HEK293 (cell line): ENCODE measurements at regions not wholly inside any gene's neighbourhood (a gene's known extent, or its start where the extent isn't known, plus 50 kb on each side); places are given as distances from the start of the nearest gene placed in this dataset.
A peak's percentile ranks its signal among the peaks of the same experiment; 100 is the strongest.

Source experiments
- CTCF ChIA-PET: fragments of 350-600 bp; formaldehyde crosslinking; extraction: SDS; loops from one replicate; lab custom pipeline; 2021; ENCODE audit warnings: antibody characterized with exemption; lab: Yijun Ruan, JAX
- POLR2A ChIA-PET: fragments of 300-600 bp; formaldehyde crosslinking; extraction: SDS; loops from one replicate; lab custom pipeline; 2020; ENCODE audit warnings: antibody characterized with exemption, inconsistent platforms; lab: Yijun Ruan, JAX
- H3K27ac ChIP-seq: fragments of 200-500 bp; sonication (Bioruptor generic); 2 replicates; pipeline ENCODE4 v1.5.1; 2014; ENCODE audit warnings: low read depth, low read length, control low read depth, inconsistent platforms; ENCODE audit errors: extremely low read depth
- H3K36me3 ChIP-seq, 2 experiments: fragments of 200-500 bp in 1 of 2; sonication (Bioruptor generic) in 1 of 2; 1 replicate in 1 of 2; 2 replicates in 1 of 2; pipeline ENCODE4 v1.5.1; 2014 to 2017; ENCODE audit warnings: inconsistent platforms in 2 of 2, low read length in 2 of 2; ENCODE audit not compliant: control insufficient read depth in 2 of 2, insufficient read depth in 1 of 2
- H3K4me1 ChIP-seq: fragments of 200-500 bp; sonication (Bioruptor generic); 2 replicates; pipeline ENCODE4 v1.5.1; 2014; ENCODE audit warnings: mild to moderate bottlenecking, low read length, inconsistent platforms; ENCODE audit not compliant: control insufficient read depth, insufficient read depth
- H3K4me3 ChIP-seq: 2 replicates; pipeline ENCODE4 v1.5.1; 2011; ENCODE audit warnings: low read depth, mild to moderate bottlenecking, control low read depth, low read length, moderate library complexity
- H3K9me3 ChIP-seq: fragments of 200-500 bp; sonication (Bioruptor generic); 2 replicates; pipeline ENCODE4 v1.5.1; 2014; ENCODE audit warnings: low read depth, low read length, inconsistent platforms; ENCODE audit not compliant: control insufficient read depth, insufficient read depth
- GLIS2 ChIP-seq: fragments of 450-650 bp; formaldehyde crosslinking; IDR thresholded peaks from 2 replicates; pipeline ENCODE4 v1.5.1; 2016; ENCODE audit warnings: missing biosample characterization, missing genetic modification characterization
- KLF1 ChIP-seq: fragments of 450-650 bp; formaldehyde crosslinking; IDR thresholded peaks from 2 replicates; pipeline ENCODE4 v1.5.1; 2016; ENCODE audit warnings: missing biosample characterization, missing genetic modification characterization
- OSR2 ChIP-seq: fragments of 450-650 bp; formaldehyde crosslinking; IDR thresholded peaks from 2 replicates; pipeline ENCODE4 v1.5.1; 2016; ENCODE audit warnings: missing biosample characterization, missing genetic modification characterization
- REPIN1 ChIP-seq: fragments of 450-650 bp; formaldehyde crosslinking; IDR thresholded peaks from 2 replicates; pipeline ENCODE4 v1.5.1; 2017; ENCODE audit warnings: missing biosample characterization, missing genetic modification characterization, low read depth
- ZBTB21 ChIP-seq: fragments of 450-650 bp; formaldehyde crosslinking; IDR thresholded peaks from 2 replicates; pipeline ENCODE4 v1.5.1; 2017; ENCODE audit warnings: missing biosample characterization, missing genetic modification characterization
- ZBTB7A ChIP-seq: fragments of 450-650 bp; formaldehyde crosslinking; IDR thresholded peaks from 2 replicates; pipeline ENCODE4 v1.5.1; 2016; ENCODE audit warnings: low read depth, missing biosample characterization, missing genetic modification characterization
- ZBTB8A ChIP-seq: fragments of 450-650 bp; formaldehyde crosslinking; IDR thresholded peaks from 2 replicates; pipeline ENCODE4 v1.5.1; 2016; ENCODE audit warnings: missing biosample characterization, missing genetic modification characterization
- ZIC2 ChIP-seq: fragments of 450-650 bp; formaldehyde crosslinking; IDR thresholded peaks from 2 replicates; pipeline ENCODE4 v1.5.1; 2016; ENCODE audit warnings: missing biosample characterization, missing genetic modification characterization
- ZNF10 ChIP-seq: fragments of 450-650 bp; formaldehyde crosslinking; IDR thresholded peaks from 2 replicates; pipeline ENCODE4 v1.5.1; 2017; ENCODE audit warnings: missing biosample characterization, missing genetic modification characterization
- ZNF157 ChIP-seq: fragments of 450-650 bp; formaldehyde crosslinking; IDR thresholded peaks from 2 replicates; pipeline ENCODE4 v1.5.1; 2016; ENCODE audit warnings: missing biosample characterization, missing genetic modification characterization
- ZNF19 ChIP-seq: fragments of 450-650 bp; formaldehyde crosslinking; IDR thresholded peaks from 2 replicates; pipeline ENCODE4; 2016; ENCODE audit warnings: missing biosample characterization, missing genetic modification characterization, low read depth
- ZNF23 ChIP-seq: fragments of 450-650 bp; formaldehyde crosslinking; IDR thresholded peaks from 2 replicates; pipeline ENCODE4 v1.5.1; 2016; ENCODE audit warnings: missing biosample characterization, missing genetic modification characterization, borderline replicate concordance
- ZNF416 ChIP-seq: fragments of 450-650 bp; formaldehyde crosslinking; IDR thresholded peaks from 2 replicates; pipeline ENCODE4 v1.5.1; 2016; ENCODE audit warnings: missing biosample characterization, missing genetic modification characterization
- ZNF473 ChIP-seq: fragments of 450-650 bp; formaldehyde crosslinking; IDR thresholded peaks from 2 replicates; pipeline ENCODE4 v1.5.1; 2017; ENCODE audit warnings: missing biosample characterization, missing genetic modification characterization
- ZNF549 ChIP-seq: fragments of 450-650 bp; IDR thresholded peaks from 2 replicates; pipeline ENCODE4 v1.5.1; 2018; ENCODE audit warnings: missing biosample characterization, missing genetic modification characterization, mild to moderate bottlenecking, inconsistent platforms, moderate library complexity
- ZNF571 ChIP-seq: fragments of 450-650 bp; formaldehyde crosslinking; IDR thresholded peaks from 2 replicates; pipeline ENCODE4 v1.5.0; 2017; ENCODE audit warnings: missing biosample characterization, missing genetic modification characterization
- ZNF585B ChIP-seq: fragments of 450-650 bp; formaldehyde crosslinking; IDR thresholded peaks from 2 replicates; pipeline ENCODE4 v1.5.1; 2016; ENCODE audit warnings: missing biosample characterization, missing genetic modification characterization
- ZNF664 ChIP-seq: fragments of 450-650 bp; formaldehyde crosslinking; IDR thresholded peaks from 2 replicates; pipeline ENCODE4 v1.5.1; 2016; ENCODE audit warnings: missing biosample characterization, missing genetic modification characterization
- ZNF677 ChIP-seq: fragments of 450-650 bp; IDR thresholded peaks from 2 replicates; pipeline ENCODE4 v1.5.0; 2018; ENCODE audit warnings: missing biosample characterization, mild to moderate bottlenecking, missing genetic modification characterization, moderate library complexity
- TF ChIP-seq, protein P1 (sequence below): fragments of 450-650 bp; formaldehyde crosslinking; conservative IDR thresholded peaks from 2 replicates; pipeline ENCODE4 v1.5.1; 2016; ENCODE audit warnings: low read depth, missing biosample characterization, missing genetic modification characterization
- TF ChIP-seq, protein P2 (sequence below): fragments of 450-650 bp; IDR thresholded peaks from 2 replicates; pipeline ENCODE4 v1.5.1; 2018; ENCODE audit warnings: missing biosample characterization, mild to moderate bottlenecking, missing genetic modification characterization
- TF ChIP-seq, protein P3 (sequence below): sonication (generic); formaldehyde crosslinking; IDR thresholded peaks from 2 replicates; pipeline ENCODE4 v1.8.1; 2022; ENCODE audit warnings: mild to moderate bottlenecking, moderate library complexity, missing genetic modification reagents
- TF ChIP-seq, protein P4 (sequence below): fragments of 450-650 bp; formaldehyde crosslinking; IDR thresholded peaks from 2 replicates; pipeline ENCODE4 v1.5.1; 2016; ENCODE audit warnings: missing biosample characterization, missing genetic modification characterization, low read depth

DNA sequence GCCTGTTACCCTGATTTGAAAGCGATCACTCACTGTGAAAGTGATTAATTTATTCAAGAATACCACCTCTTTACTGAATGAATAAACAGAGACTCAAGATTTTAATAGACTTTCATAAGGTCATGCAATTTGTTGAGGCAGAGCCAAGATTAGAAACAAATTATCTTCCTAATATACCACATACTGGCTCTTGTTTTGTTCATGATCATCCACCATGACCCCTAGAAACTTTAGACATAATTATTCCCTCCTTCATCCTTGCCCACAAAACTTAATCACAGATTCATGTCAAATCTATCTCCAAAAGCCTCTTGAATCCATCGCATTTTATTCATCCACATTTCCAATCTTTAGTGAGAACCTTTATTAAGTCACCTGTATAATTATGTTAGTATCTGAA, 152.3 kb downstream of the ATXN7L3B start:
- POLR2A ChIA-PET, result no interaction called here
- no peak for TF ChIP-seq ZNF571 (tag by site-specific recombination)
- TF ChIP-seq KLF1, result no peak
- TF ChIP-seq OSR2 (tag by site-specific recombination), result no peak
- TF ChIP-seq ZNF23 (tag by site-specific recombination), result no peak
- TF ChIP-seq, protein P1, sequence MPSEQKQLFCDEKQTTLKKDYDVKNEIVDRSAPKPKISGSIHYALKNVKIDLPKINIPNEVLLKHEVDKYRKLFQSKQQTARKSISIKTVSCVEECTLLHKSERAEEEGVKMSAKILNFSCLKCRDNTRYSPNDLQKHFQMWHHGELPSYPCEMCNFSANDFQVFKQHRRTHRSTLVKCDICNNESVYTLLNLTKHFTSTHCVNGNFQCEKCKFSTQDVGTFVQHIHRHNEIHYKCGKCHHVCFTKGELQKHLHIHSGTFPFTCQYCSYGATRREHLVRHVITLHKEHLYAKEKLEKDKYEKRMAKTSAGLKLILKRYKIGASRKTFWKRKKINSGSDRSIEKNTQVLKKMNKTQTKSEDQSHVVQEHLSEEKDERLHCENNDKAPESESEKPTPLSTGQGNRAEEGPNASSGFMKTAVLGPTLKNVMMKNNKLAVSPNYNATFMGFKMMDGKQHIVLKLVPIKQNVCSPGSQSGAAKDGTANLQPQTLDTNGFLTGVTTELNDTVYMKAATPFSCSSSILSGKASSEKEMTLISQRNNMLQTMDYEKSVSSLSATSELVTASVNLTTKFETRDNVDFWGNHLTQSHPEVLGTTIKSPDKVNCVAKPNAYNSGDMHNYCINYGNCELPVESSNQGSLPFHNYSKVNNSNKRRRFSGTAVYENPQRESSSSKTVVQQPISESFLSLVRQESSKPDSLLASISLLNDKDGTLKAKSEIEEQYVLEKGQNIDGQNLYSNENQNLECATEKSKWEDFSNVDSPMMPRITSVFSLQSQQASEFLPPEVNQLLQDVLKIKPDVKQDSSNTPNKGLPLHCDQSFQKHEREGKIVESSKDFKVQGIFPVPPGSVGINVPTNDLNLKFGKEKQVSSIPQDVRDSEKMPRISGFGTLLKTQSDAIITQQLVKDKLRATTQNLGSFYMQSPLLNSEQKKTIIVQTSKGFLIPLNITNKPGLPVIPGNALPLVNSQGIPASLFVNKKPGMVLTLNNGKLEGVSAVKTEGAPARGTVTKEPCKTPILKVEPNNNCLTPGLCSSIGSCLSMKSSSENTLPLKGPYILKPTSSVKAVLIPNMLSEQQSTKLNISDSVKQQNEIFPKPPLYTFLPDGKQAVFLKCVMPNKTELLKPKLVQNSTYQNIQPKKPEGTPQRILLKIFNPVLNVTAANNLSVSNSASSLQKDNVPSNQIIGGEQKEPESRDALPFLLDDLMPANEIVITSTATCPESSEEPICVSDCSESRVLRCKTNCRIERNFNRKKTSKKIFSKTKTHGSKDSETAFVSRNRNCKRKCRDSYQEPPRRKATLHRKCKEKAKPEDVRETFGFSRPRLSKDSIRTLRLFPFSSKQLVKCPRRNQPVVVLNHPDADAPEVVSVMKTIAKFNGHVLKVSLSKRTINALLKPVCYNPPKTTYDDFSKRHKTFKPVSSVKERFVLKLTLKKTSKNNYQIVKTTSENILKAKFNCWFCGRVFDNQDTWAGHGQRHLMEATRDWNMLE (tag by site-specific recombination), result no peak
- TF ChIP-seq, protein P2, sequence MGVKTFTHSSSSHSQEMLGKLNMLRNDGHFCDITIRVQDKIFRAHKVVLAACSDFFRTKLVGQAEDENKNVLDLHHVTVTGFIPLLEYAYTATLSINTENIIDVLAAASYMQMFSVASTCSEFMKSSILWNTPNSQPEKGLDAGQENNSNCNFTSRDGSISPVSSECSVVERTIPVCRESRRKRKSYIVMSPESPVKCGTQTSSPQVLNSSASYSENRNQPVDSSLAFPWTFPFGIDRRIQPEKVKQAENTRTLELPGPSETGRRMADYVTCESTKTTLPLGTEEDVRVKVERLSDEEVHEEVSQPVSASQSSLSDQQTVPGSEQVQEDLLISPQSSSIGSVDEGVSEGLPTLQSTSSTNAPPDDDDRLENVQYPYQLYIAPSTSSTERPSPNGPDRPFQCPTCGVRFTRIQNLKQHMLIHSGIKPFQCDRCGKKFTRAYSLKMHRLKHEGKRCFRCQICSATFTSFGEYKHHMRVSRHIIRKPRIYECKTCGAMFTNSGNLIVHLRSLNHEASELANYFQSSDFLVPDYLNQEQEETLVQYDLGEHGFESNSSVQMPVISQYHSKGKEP (tag by site-specific recombination), result no peak
- TF ChIP-seq ZNF10 (tag by site-specific recombination), result no peak
- no peak for TF ChIP-seq ZBTB7A
- TF ChIP-seq ZNF664, result no peak
- no peak for TF ChIP-seq ZBTB21 (tag by site-specific recombination)
- TF ChIP-seq REPIN1 (tag by site-specific recombination), result no peak
- no peak for TF ChIP-seq ZNF473 (tag by site-specific recombination)
- no peak for TF ChIP-seq ZNF416 (tag by site-specific recombination)
- no peak for TF ChIP-seq ZNF19 (tag by site-specific recombination)
- no peak for TF ChIP-seq ZBTB8A
- TF ChIP-seq ZNF585B, result no peak
- no peak for TF ChIP-seq ZNF549 (tag by site-specific recombination)
- no peak for TF ChIP-seq ZNF677 (tag by site-specific recombination)
- no peak for TF ChIP-seq ZIC2 (tag by site-specific recombination)
- TF ChIP-seq, protein P3, sequence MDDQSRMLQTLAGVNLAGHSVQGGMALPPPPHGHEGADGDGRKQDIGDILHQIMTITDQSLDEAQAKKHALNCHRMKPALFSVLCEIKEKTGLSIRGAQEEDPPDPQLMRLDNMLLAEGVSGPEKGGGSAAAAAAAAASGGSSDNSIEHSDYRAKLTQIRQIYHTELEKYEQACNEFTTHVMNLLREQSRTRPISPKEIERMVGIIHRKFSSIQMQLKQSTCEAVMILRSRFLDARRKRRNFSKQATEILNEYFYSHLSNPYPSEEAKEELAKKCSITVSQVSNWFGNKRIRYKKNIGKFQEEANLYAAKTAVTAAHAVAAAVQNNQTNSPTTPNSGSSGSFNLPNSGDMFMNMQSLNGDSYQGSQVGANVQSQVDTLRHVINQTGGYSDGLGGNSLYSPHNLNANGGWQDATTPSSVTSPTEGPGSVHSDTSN (CRISPR knock-in tag), result no peak
- H3K4me3 ChIP-seq, result no peak overlapping the region
- H3K36me3 ChIP-seq, result no peaks in the 10 kb centered on the region
- no peak overlapping the region for H3K27ac ChIP-seq
- no peaks in the 10 kb centered on the region; the same call in 1 of the 2 replicates for H3K9me3 ChIP-seq
- CTCF ChIA-PET, result interaction anchor here (0.6 to 1.4 kb wide), 5 partner anchors 19 to 793 kb away, joined by 3 to 5 read pairs (median 4); no protein-coding TSS in a partner anchor
- H3K4me1 ChIP-seq, result no peaks in the 10 kb centered on the region

DNA sequence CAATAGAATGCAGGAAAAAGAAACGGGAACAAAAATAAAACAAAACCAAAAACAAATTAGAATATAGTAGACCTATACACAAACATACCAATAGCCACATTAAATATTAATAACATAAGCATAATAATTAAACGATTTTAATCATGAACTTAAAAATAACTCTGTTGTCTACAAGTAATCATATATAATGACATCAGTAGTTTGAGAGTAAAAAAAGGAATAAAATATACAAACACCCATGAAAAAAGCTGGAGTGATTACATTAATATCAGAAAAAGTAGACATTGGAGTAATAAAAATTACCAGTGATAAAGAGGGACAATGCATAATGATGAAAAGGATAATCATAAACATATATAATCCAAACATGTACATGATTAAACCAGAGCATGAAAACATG, 181.8 kb downstream of the ATXN7L3B start:
- H3K4me3 ChIP-seq, result no peak overlapping the region
- H3K27ac ChIP-seq, result no peak overlapping the region
- no peaks in the 10 kb centered on the region for H3K9me3 ChIP-seq
- no peaks in the 10 kb centered on the region for H3K4me1 ChIP-seq
- no peaks in the 10 kb centered on the region for H3K36me3 ChIP-seq
- CTCF ChIA-PET, result no interaction called here
- POLR2A ChIA-PET, result no interaction called here
- TF ChIP-seq ZNF157 (tag by site-specific recombination) (no peak), GLIS2 (no peak)
- TF ChIP-seq, protein P4, sequence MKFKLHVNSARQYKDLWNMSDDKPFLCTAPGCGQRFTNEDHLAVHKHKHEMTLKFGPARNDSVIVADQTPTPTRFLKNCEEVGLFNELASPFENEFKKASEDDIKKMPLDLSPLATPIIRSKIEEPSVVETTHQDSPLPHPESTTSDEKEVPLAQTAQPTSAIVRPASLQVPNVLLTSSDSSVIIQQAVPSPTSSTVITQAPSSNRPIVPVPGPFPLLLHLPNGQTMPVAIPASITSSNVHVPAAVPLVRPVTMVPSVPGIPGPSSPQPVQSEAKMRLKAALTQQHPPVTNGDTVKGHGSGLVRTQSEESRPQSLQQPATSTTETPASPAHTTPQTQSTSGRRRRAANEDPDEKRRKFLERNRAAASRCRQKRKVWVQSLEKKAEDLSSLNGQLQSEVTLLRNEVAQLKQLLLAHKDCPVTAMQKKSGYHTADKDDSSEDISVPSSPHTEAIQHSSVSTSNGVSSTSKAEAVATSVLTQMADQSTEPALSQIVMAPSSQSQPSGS (tag by site-specific recombination), result peak; percentile 83
- TF ChIP-seq, protein P2 (tag by site-specific recombination), result no peak
